OCI-LY1 (cell line): ENCODE measurements at regions not wholly inside any gene's neighbourhood (a gene's known extent, or its start where the extent isn't known, plus 50 kb on each side); places are given as distances from the start of the nearest gene placed in this dataset.

ENCODE experiments used
- H2AFZ ChIP-seq: fragments of 200-600 bp; sonication (generic), shearing (Covaris generic); 2 replicates; pipeline ENCODE4 v1.6.0; 2014; ENCODE audit warnings: antibody characterized with exemption, mild to moderate bottlenecking, low read length
- H3F3A ChIP-seq: fragments of 200-600 bp; sonication (generic), shearing (Covaris generic); 2 replicates; pipeline ENCODE4 v1.6.0; 2014; ENCODE audit warnings: mild to moderate bottlenecking, antibody characterized with exemption, low read length, moderate library complexity; ENCODE audit not compliant: insufficient read depth
- H3K27ac ChIP-seq: fragments of 200-600 bp; sonication (generic); 2 replicates; pipeline ENCODE4 v1.5.1; 2014; ENCODE audit warnings: low read length, mixed run types, mild to moderate bottlenecking, low read depth; ENCODE audit not compliant: poor library complexity, severe bottlenecking
- H3K27me3 ChIP-seq: fragments of 200-600 bp; sonication (generic); 2 replicates; pipeline ENCODE4 v1.6.0; 2014; ENCODE audit warnings: antibody characterized with exemption, mild to moderate bottlenecking, low read length, moderate library complexity; ENCODE audit not compliant: insufficient read depth
- H3K36me3 ChIP-seq: fragments of 200-600 bp; sonication (generic); 2 replicates; pipeline ENCODE4 v1.6.1; 2014; ENCODE audit warnings: mild to moderate bottlenecking, antibody characterized with exemption, low read length, moderate library complexity, mixed read lengths; ENCODE audit not compliant: insufficient read depth
- H3K4me1 ChIP-seq: fragments of 200-600 bp; sonication (generic); 2 replicates; pipeline ENCODE4 v1.5.1; 2014; ENCODE audit warnings: mild to moderate bottlenecking, low read length, moderate library complexity; ENCODE audit not compliant: insufficient read depth, severe bottlenecking
- H3K4me2 ChIP-seq: fragments of 200-600 bp; sonication (generic), shearing (Covaris generic); 2 replicates; pipeline ENCODE4 v1.6.1; 2014; ENCODE audit warnings: low read length
- H3K4me3 ChIP-seq: fragments of 200-600 bp; sonication (generic); 2 replicates; pipeline ENCODE4 v1.5.1; 2014; ENCODE audit warnings: low read length, low read depth, mild to moderate bottlenecking, mixed read lengths; ENCODE audit not compliant: poor library complexity, severe bottlenecking
- H3K79me2 ChIP-seq: fragments of 200-600 bp; shearing (Covaris generic); 2 replicates; pipeline ENCODE4 v1.6.1; 2016; ENCODE audit warnings: mixed run types, low read length, mixed read lengths; ENCODE audit not compliant: insufficient read depth
- H3K9ac ChIP-seq: fragments of 200-600 bp; sonication (generic), shearing (Covaris generic); 2 replicates; pipeline ENCODE4 v1.6.1; 2014; ENCODE audit warnings: mild to moderate bottlenecking, low read length, mixed read lengths
- H3K9me2 ChIP-seq: fragments of 200-600 bp; sonication (generic), shearing (Covaris generic); 2 replicates; pipeline ENCODE4 v1.6.1; 2014; ENCODE audit warnings: low read depth, mild to moderate bottlenecking, low read length, mixed read lengths
- H3K9me3 ChIP-seq: fragments of 200-600 bp; shearing (Covaris generic); 2 replicates; pipeline ENCODE4 v1.6.1; 2014; ENCODE audit warnings: low read length, mixed read lengths
- H4K20me1 ChIP-seq: fragments of 200-600 bp; sonication (generic), shearing (Covaris generic); 2 replicates; pipeline ENCODE4 v1.6.0; 2016; ENCODE audit warnings: mild to moderate bottlenecking, low read length; ENCODE audit not compliant: insufficient read depth
- CTCF ChIP-seq: fragments of 200-600 bp; sonication (generic), shearing (Covaris generic); IDR thresholded peaks from 2 replicates; pipeline ENCODE4 v1.5.1; 2017; ENCODE audit warnings: mild to moderate bottlenecking, antibody characterized with exemption, low read length, moderate library complexity, mixed read lengths
- EZH2 ChIP-seq: fragments of 200-600 bp; sonication (generic), shearing (Covaris generic); IDR thresholded peaks from 2 replicates; pipeline ENCODE4 v1.8.0; 2017; ENCODE audit warnings: borderline replicate concordance, mixed run types, mild to moderate bottlenecking, antibody characterized with exemption, low read length, moderate library complexity, mixed read lengths

- no peaks in the 10 kb centered on the region for H3K4me1 ChIP-seq
- no peaks in the 10 kb centered on the region for H3K27me3 ChIP-seq
- H3K9me2 ChIP-seq: no peaks in the 10 kb centered on the region
Observed at GRCh38 chr7:69208276-69208675, 390.0 kb upstream of the AUTS2 start.

GRCh38 chr7:69208848-69209247, 389.4 kb upstream of the AUTS2 start:
- Histone ChIP-seq H3K4me3 (no peak overlapping the region), H3F3A (no peaks in the 10 kb centered on the region), H3K9ac (no peak overlapping the region), H3K4me1 (no peaks in the 10 kb centered on the region), H3K9me2 (no peaks in the 10 kb centered on the region), H4K20me1 (no peaks in the 10 kb centered on the region), H2AFZ (no peak overlapping the region), H3K79me2 (no peaks in the 10 kb centered on the region), H3K36me3 (no peaks in the 10 kb centered on the region), H3K4me2 (no peak overlapping the region), H3K27me3 (no peaks in the 10 kb centered on the region), H3K9me3 (no peaks in the 10 kb centered on the region), H3K27ac (no peak overlapping the region)
- no peak for TF ChIP-seq EZH2
- no peak for TF ChIP-seq CTCF

More at GRCh38 chr7:69208276-69208675, 390.0 kb upstream of the AUTS2 start:
- Histone ChIP-seq H2AFZ (no peak overlapping the region), H3K9me3 (no peaks in the 10 kb centered on the region), H3K4me2 (no peak overlapping the region), H4K20me1 (no peaks in the 10 kb centered on the region), H3K4me3 (no peak overlapping the region), H3K9ac (no peak overlapping the region), H3K36me3 (no peaks in the 10 kb centered on the region), H3K79me2 (no peaks in the 10 kb centered on the region), H3K27ac (no peak overlapping the region), H3F3A (no peaks in the 10 kb centered on the region)
- TF ChIP-seq CTCF: no peak

GRCh38 chr7:69211336-69211735, 386.9 kb upstream of the AUTS2 start:
- no peaks in the 10 kb centered on the region for H3K79me2 ChIP-seq
- no peak overlapping the region for H3K27ac ChIP-seq
- H3K9me3 ChIP-seq: no peaks in the 10 kb centered on the region
- no peaks in the 10 kb centered on the region for H3K9me2 ChIP-seq
- no peak overlapping the region for H2AFZ ChIP-seq
- H3K4me2 ChIP-seq: no peak overlapping the region
- H3K4me3 ChIP-seq: no peak overlapping the region
- H3K9ac ChIP-seq: no peak overlapping the region
- no peaks in the 10 kb centered on the region for H3K4me1 ChIP-seq
- H3K36me3 ChIP-seq: no peaks in the 10 kb centered on the region
- peaks cover 14% of the 10 kb centered on the region for H3K27me3 ChIP-seq
- no peaks in the 10 kb centered on the region for H4K20me1 ChIP-seq
- TF ChIP-seq CTCF: no peak
- no peak for TF ChIP-seq EZH2
- no peaks in the 10 kb centered on the region for H3F3A ChIP-seq
